ENCODE measurements at regions not wholly inside any gene's neighbourhood (a gene's known extent, or its start where the extent isn't known, plus 50 kb on each side); places are given as distances from the start of the nearest gene placed in this dataset.

DNA sequence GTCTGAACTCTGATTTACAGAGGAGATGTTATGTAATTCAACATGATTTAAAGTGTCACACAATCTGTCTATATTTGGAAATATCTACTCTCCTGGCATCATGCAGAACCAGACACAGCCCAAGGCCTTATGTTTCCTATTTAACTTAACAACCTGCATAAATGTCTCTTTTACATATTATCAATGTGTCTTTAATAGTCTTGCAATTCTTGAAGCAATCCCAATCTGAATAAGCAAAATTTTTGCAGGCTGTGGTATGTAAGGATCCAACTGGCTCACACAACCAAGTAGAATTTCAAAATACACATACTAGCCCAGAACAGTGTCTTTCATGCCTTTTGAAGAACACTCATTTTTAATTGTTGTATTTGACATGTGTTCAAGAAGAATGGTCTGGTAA, 443.2 kb downstream of the MAFB start:
- no peak overlapping the region for H3K27ac ChIP-seq
- H3K9me3 ChIP-seq, result peaks cover 0 to 4% (median 0%) of the 10 kb centered on the region in 4 donors
- H3K36me3 ChIP-seq, result no peaks in the 10 kb centered on the region
- H3K4me3 ChIP-seq, result no peak overlapping the region
- no peaks in the 10 kb centered on the region for H3K4me1 ChIP-seq
- DNase-seq (ENCODE audit: low spot score in 2 of 2), result no peak
- no peak for TF ChIP-seq POLR2A (IDR thresholded peaks at IDR 0.05)
- H3K27me3 ChIP-seq, result no peaks in the 10 kb centered on the region

DNA sequence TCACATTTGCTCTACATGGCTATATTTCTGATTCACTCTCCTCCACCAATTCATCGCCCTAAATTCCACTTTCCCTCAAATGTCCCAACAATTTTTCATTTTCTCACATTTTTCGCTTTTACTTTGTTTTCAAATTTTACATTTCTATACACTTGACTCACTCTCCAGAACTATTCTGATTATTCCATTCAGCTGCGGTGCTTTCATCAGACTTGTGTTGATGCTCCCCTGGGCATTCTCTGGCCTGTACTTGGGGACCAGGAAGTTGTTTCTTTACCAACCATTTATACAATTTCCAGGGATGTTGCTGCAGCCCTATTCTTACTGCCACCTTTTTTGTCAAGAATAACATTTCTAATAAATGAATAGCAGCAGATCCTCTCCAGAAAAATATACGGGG, 444.8 kb downstream of the MAFB start:
- DNase-seq (ENCODE audit: low spot score in 2 of 2), result no peak
- TF ChIP-seq POLR2A (IDR thresholded peaks at IDR 0.05), result no peak
- TF ChIP-seq EP300 (IDR thresholded peaks at IDR 0.05), result no peak
- TF ChIP-seq, protein P1, sequence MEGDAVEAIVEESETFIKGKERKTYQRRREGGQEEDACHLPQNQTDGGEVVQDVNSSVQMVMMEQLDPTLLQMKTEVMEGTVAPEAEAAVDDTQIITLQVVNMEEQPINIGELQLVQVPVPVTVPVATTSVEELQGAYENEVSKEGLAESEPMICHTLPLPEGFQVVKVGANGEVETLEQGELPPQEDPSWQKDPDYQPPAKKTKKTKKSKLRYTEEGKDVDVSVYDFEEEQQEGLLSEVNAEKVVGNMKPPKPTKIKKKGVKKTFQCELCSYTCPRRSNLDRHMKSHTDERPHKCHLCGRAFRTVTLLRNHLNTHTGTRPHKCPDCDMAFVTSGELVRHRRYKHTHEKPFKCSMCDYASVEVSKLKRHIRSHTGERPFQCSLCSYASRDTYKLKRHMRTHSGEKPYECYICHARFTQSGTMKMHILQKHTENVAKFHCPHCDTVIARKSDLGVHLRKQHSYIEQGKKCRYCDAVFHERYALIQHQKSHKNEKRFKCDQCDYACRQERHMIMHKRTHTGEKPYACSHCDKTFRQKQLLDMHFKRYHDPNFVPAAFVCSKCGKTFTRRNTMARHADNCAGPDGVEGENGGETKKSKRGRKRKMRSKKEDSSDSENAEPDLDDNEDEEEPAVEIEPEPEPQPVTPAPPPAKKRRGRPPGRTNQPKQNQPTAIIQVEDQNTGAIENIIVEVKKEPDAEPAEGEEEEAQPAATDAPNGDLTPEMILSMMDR (IDR thresholded peaks at IDR 0.05), result no peak
- Histone ChIP-seq H3K4me3 (no peak overlapping the region), H3K27ac (no peak overlapping the region), H3K4me1 (no peaks in the 10 kb centered on the region), H3K9me3 (no peaks in the 10 kb centered on the region), H3K27me3 (no peaks in the 10 kb centered on the region), H3K36me3 (no peaks in the 10 kb centered on the region)
- WGBS, 2 donors, result 90 to 96% methylated on average over 4 of the region's 4 CpGs

DNA sequence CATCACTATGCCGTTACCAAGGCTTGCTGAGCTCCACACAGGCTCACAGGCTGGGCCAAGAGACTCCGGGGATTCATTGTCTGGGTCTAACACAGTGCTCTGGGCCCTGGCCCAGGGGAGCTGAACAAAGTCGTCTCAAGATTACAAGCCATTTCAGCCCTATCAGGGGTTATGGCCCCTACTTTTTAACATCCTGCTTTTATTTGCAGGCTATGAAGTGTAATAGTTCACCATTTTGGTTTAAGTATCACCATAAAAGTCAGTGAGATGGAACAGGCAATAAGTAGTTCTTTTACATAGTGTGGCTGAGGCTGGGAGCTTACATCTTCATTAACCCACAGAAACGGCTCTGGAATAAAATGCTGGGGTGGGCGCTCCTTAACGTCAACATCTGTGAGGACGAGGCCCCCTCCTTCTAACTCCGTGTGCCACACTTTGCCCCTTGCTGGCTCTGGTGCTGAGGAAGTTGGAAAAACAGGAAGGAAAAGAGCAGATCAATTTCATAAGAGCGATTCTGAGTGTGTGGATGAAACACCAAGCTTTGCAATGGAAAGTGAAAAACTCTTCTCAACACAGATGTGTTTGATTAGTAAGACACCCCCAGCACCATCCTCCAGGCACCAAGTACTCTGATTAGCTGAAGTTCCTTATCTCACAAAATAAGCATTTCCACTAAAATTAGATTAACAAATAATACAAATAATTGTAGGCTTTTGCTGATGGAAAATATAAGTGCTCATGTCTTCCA, 447.3 kb downstream of the MAFB start:
- Histone ChIP-seq H3K27ac (no peak overlapping the region), H3K4me3 (no peak overlapping the region), H3K36me3 (no peaks in the 10 kb centered on the region), H3K27me3 (no peaks in the 10 kb centered on the region), H3K9me3 (no peaks in the 10 kb centered on the region), H3K4me1 (no peaks in the 10 kb centered on the region)
- 51 to 59% methylated on average over 9 of the region's 9 CpGs for WGBS, 2 donors
- TF ChIP-seq, protein P1 (IDR thresholded peaks at IDR 0.05), result no peak
- TF ChIP-seq POLR2A (IDR thresholded peaks at IDR 0.05), result no peak
- peak in 1 of 2 donors; percentile 13 for TF ChIP-seq EP300 (IDR thresholded peaks at IDR 0.05)
- no peak for DNase-seq (ENCODE audit: low spot score in 2 of 2)

DNA sequence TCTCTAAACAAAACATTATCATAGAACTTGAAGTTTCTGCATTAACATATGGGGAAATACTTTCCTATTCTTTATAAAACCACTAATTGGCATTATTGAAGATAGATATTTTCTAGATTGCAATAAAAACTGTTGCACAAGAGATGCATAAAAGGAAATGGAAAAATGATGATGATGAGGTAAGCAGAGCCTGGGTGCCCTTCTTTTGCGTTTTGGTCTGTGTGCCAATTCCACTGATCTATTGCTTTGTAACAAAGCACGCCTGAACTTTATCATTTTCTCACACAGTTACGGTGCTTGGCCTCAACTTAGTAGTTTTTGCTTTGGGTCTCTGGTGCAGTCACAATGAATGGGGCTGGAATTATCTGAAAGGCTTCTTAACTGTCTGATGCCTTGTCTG, 450.5 kb downstream of the MAFB start:
- Histone ChIP-seq H3K27me3 (no peaks in the 10 kb centered on the region), H3K36me3 (no peaks in the 10 kb centered on the region), H3K4me1 (peaks cover 0 to under 1% (median 0%) of the 10 kb centered on the region in 4 donors), H3K27ac (no peak overlapping the region), H3K4me3 (no peak overlapping the region), H3K9me3 (no peaks in the 10 kb centered on the region)
- TF ChIP-seq EP300 (IDR thresholded peaks at IDR 0.05), result no peak
- TF ChIP-seq POLR2A (IDR thresholded peaks at IDR 0.05), result no peak
- TF ChIP-seq, protein P1 (IDR thresholded peaks at IDR 0.05), result no peak
- 81 to 82% methylated on average over 3 of the region's 3 CpGs for WGBS, 2 donors
- no peak for DNase-seq (ENCODE audit: low spot score in 2 of 2)

DNA sequence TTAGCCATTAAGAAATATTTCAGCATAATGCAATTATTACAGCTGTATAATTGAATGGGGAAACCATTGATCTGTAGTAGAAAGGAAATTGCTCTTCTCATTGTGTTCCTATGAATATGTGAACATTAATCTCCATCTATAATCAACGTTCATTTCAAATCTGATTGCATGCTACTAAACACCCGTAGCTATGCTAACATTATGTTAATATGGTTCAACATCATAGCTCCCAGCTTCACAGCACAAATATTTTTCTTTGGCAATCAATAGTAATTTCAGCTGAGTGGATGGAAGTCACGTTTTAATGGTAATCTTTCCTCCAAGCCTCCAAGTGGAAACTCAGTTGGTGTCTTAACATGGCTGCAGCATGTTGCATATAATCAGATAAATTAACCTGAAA, 454.4 kb downstream of the MAFB start:
- 76% methylated on average over 3 of the region's 3 CpGs for WGBS, 2 donors
- TF ChIP-seq POLR2A (IDR thresholded peaks at IDR 0.05) (no peak), EP300 (IDR thresholded peaks at IDR 0.05) (no peak)
- TF ChIP-seq, protein P1 (IDR thresholded peaks at IDR 0.05), result no peak
- H3K9me3 ChIP-seq, result no peaks in the 10 kb centered on the region
- no peaks in the 10 kb centered on the region for H3K27me3 ChIP-seq
- H3K4me1 ChIP-seq, result peaks cover 0 to 7% (median 0%) of the 10 kb centered on the region in 4 donors
- H3K27ac ChIP-seq, result no peak overlapping the region
- no peak overlapping the region for H3K4me3 ChIP-seq
- H3K36me3 ChIP-seq, result no peaks in the 10 kb centered on the region
- DNase-seq (ENCODE audit: low spot score in 2 of 2), result no peak

Data from tibial nerve (tissue), 4 donors.